ENCODE measurements at regions not wholly inside any gene's neighbourhood (a gene's known extent, or its start where the extent isn't known, plus 50 kb on each side); places are given as distances from the start of the nearest gene placed in this dataset.
A peak's percentile ranks its signal among the peaks of the same experiment; 100 is the strongest.

- DNase-seq = no peak
Measured at GRCh38 chr3:106575029-106575428, 706.2 kb upstream of the CBLB start.

DNA sequence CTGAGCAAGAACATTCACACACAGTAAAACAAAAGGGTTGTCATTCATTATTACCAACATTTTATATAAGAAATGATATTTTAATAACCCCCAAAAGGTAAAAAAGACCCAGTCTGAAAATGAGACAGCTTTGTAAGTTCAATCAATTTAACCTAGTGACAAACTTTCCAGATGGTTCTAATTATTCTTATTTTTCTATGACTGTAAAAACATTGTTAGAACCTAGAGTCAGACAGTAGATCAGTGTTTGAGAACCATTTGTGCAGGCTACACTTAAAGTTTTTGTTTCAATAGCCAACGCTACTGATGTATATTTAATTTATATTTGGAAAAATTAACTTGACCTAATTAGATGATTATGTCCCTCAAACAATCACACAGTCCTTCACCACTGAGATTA is 708.4 kb upstream of the CBLB start:
- no peak for DNase-seq

- no peak for DNase-seq
Measured at GRCh38 chr3:106578911-106579310, 710.1 kb upstream of the CBLB start.

- DNase-seq = no peak
Measured at GRCh38 chr3:106582151-106582550, 713.3 kb upstream of the CBLB start.

DNA sequence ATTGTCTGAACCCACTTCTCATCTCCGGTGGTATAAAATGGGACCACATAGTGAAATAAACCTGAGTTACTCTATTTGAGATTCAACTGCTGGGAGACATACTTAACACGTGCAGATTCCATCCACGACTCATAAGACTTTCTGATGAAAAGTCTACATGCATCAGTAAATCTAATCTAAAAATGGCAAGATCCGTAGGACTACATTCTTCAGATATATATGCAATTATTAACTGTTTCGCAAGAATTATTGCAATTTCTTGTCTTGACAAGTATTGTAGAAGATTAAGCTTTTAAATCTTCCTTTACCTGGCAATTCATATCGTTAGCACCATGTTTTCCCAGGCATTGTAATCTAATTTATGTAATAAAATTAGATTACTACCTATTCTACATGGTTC is 718.7 kb upstream of the CBLB start:
- no peak for DNase-seq

- DNase-seq = no peak
Measured at GRCh38 chr3:106588739-106589138, 719.9 kb upstream of the CBLB start.

DNA sequence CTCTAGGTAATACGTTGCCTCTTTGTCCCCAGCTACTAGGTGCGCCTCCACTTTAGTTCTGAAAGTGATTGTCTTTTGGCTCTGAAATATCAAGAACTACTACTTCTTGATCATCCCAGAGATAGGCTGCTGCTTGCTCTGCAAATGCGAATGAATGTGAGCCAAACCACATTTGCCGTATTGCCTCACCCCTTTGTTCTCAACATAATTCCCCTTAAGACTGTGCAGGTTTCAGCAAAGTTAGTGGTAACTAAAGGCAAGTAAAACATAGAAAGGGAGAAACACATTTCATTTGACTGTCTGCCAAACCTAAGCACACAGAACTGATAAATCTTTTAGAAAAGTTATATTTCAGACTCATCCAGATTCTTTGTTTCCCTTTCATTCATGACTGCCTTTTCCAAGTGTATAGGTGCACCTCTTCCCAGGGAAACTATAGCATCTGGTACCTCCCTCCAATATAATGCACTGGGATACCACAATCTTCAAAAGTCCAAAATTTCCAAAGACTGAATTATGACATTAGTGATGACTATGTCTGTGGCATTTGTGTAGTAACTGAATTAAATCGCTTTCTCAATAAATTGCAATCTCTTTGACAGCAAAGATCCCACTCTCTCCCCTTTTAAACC is 720.6 kb upstream of the CBLB start:
- no peak for DNase-seq

GRCh38 chr3:106590216-106590615 is 721.4 kb upstream of the CBLB start:
- DNase-seq = no peak

DNA sequence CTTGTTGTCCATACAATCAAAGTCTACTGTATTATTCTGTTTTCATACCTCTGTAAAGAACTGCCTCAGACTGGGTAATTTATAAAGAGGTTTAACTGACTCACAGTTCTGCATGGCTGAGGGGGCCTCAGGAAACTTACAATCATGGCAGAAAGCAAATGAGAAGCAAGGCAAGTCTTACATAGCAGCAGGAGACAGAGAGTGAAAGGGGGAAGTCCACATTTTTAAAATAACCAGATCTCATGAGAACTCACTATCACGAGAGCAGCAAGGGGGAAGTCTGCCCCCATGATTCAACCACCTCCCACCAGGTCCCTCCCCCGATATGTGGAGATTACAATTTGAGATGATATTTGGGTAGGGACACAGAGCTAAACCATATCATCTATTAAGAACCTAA is 724.6 kb upstream of the CBLB start:
- DNase-seq = no peak

DNA sequence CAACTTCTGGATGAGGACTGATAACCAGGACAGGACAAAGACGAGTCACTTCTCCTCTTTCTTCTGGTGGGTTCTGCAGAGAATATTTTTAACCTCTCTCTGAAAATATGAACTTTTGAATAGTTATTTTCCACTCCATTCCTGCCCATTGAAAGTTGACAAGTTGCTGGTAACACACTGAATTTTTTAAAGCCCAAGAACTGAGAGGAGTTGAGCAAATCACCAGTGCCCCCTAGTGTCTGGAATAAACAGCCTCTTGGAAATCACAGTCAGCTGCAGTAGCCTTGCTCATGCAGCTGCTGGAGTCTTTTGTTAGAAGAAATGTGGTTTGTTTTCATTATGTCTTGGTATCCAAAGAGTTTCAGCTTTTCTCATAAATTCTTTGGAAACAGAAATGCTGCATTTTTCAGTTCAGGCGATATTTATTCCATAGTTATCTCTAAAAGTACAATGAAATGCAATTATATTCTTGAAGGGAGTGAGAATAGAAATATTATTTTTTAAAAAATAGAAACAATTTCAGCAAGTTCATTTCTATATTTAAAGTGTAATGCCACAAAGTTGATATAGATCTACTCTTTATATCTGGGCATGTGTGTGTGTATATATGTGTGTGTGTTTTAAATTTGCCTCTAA is 741.0 kb upstream of the CBLB start:
- DNase-seq = peak; percentile 25

DNA sequence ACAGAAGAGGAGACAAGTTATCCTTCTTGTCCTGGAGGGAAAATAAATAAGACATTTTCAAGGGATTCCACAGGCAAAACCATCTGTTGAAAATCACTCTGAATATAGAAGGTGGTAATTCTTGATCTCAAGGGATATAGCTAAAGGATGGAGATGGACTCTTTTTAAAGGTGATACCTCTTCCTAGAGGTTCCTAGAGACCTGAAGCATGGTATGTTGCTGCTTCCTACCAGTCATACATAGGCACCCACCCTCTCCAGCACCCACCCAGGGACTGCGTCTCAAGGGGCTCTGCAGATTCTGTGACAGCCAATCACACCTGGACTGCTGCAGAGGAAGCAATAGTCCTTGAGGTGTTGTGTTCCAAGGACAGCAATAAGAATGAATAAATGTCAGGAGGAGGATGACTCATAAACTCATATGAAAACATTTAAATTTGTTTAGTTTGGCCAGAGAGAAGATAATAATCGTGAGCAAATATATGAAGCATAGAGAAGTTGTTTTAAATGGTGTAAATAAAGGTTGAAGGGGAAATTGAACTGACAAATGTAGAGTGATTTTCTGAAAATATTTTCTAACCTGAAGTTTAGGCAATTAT is 741.6 kb upstream of the CBLB start:
- no peak for DNase-seq

GRCh38 chr3:106611116-106611515 is 742.3 kb upstream of the CBLB start:
- no peak for DNase-seq

- no peak for DNase-seq
Measured at GRCh38 chr3:106611841-106612240, 743.0 kb upstream of the CBLB start.

GRCh38 chr3:106616556-106616955 is 747.7 kb upstream of the CBLB start:
- DNase-seq = no peak

DNA sequence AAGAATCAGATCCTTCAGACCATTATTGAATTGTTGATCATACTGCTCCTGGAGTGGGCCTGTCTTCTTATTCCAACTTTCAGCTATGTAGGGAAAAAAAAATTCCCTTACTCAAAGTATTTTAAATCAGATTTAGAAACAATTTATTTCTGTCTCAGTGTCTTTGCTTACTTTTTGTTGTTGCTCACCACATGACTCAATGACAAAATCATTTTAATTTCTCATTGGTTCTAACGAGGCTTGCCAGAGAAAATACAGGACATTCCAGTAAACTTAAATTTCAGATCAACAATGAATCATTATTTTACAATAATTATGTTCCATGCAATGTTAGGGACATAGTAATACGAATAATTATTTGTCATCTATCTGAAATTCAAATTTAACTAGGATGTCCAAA is 748.5 kb upstream of the CBLB start:
- no peak for DNase-seq

GRCh38 chr3:106620646-106621045 is 751.8 kb upstream of the CBLB start:
- DNase-seq = no peak

DNA sequence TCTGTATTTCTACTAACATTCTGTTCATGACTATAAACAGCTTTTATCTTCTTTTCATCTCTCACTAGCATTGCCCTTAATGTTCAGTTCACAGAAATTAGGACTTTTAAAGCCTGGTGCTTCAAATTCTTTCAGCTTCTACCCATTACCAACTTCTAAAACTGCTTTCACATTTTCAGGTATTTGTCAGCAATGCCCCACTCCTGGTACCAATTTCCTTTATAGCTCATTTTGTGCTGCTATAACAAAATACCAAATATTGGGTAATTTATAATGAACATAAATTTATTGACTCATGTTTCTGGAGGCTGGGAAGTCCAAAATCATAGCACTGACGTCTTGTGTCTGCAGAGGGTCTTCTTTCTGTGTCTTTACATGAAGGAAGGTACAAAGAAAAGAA is 753.1 kb upstream of the CCDC54 start:
- DNase-seq = no peak

GRCh38 chr3:106628407-106628806 is 748.8 kb upstream of the CCDC54 start:
- no peak for DNase-seq

GRCh38 chr3:106629215-106629832 is 747.9 kb upstream of the CCDC54 start:
- DNase-seq = no peak

DNA sequence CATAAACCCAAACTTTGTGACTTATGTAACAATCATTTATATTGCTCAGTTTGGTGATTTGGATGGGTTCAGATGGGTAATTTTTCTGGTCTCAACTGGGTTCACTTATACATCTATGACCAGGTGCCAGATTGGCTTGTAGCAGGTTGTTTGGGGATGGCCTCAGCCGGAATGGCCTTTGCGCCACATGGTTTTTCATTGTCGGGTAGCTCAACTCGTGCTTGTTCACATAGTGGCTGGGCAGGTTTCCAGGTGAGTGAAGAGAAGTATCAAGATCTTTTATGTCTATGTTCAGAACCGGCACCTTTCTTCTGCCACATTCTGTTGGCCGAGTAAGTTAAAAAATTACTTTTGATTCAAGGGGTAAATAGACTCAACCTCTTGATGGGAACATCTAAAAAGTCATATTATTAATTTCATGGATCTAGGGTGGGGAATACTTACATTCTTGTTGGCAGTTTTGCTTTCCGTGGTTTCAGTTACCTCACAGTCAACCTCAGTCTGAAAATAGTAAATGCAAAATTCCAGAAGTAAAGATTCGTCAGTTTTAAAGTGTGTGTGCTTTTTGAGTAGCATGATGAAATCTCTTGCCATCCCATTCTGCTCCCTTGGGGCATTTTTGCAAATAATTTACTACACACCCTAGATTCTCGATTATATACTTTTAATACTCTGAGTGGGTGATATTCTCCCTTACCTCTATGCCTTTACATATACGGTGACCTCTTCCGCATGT is 745.7 kb upstream of the CCDC54 start:
- DNase-seq = no peak

DNA sequence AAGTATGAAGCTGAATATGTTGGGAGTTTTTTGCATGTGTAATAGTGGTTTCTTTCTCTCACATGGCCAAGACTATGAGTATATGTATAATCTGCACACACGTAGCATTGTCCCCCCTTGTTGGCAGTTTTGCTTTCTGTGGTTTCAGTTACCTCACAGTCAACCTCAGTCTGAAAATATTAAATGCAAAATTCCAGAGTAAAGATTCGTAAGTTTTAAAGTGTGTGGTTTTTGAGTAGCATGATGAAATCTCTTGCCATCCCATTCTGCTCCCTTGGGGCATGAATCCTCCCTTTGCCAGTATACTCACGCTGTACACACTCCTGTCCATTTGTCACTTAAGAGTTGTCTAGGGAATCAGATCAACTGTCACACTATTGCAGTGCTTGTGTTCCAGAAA is 742.0 kb upstream of the CCDC54 start:
- DNase-seq = no peak

DNA sequence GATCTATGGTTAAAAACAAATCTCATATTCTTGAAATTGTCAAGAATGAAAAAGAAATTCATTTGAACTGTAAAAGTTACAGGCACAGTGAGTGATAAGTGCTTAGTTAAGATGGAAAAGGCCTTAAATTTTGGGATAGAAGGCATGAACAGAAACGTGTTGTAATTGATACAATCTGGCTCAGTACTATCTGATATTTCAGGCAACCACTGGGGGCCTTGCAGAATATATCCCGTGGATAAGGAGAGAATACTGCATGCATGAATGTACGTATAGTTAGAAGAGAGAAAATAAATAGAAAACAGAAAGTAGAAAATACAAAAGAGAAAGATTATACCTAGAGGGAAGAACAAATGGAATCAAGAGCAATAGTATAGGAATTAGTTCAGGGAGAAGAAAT is 741.4 kb upstream of the CCDC54 start:
- no peak for DNase-seq

DNA sequence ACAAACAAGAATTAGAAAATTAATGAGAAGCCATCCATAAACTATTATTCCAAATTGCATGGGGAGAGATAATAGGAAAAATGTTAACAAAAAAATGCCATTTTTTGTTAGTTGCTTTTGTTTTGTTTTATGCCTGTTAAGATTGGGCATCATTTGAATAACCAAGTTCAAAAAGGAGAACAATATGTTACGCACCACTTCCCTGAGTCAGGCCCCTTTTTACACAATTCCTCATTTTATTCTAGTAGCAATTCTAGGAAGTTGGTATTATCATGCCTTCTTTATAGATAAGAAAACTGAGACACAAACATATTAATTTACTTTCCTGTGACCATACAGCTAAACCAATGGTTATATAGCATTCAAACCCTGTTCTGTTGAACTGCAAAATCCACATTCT is 736.9 kb upstream of the CCDC54 start:
- no peak for DNase-seq

DNA sequence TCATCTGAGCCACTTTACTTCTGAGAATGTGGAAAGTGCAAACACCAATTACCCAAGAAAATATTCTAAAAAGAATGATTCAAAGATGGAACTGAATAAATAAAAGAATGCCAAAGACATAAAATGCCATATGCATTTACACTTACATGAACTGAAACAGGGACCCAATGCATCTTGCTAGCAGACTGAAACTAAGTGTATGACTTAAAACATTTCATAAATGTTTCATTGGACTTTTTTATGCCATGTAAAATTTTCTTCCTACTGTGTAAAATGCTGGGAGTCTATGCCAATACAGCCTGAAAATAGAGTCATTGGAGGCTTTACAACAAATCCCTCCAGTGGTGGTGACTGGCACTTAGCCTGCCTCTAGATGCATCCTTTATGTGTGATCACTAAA is 735.1 kb upstream of the CCDC54 start:
- DNase-seq = no peak

Data from NCI-H446 treated with DMSO at 0.1 percent for 48 hours (cell line).